GM18861 (cell line): ENCODE measurements at regions not wholly inside any gene's neighbourhood (a gene's known extent, or its start where the extent isn't known, plus 50 kb on each side); places are given as distances from the start of the nearest gene placed in this dataset.

Source experiments
- ATAC-seq: cut with Tn5 transposase; IDR thresholded peaks from one replicate; pipeline ENCODE4 v1.9.1; 2021; ENCODE audit not compliant: unreplicated experiment

DNA sequence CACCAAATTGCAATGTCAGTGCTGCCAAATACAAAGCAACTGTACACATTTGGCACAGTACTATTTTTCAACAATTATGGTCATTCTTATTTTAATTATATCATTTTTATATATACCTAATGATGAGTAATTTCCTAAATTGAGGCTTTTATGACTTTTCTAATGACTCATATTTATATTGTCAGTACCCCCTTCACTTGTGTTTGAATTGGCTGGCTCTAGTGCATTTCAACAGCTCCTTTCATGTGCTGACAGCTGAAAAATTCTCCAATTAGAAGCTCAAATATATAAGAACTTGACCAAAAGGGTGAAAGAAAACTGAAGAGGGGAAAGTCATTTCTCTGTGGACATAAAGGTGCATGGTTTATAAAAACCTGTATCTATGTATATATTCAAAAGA, 263.3 kb downstream of the SLITRK1 start:
- ATAC-seq: no peak

GRCh38 chr13:83613524-83613923, 268.8 kb downstream of the SLITRK1 start:
- no peak for ATAC-seq

GRCh38 chr13:83601539-83601938, 280.7 kb downstream of the SLITRK1 start:
- no peak for ATAC-seq

- no peak for ATAC-seq
These were observed 290.2 kb downstream of the SLITRK1 start for GRCh38 chr13:83592095-83592494.

- no peak for ATAC-seq
These were observed 292.5 kb downstream of the SLITRK1 start for GRCh38 chr13:83589814-83590213.

DNA sequence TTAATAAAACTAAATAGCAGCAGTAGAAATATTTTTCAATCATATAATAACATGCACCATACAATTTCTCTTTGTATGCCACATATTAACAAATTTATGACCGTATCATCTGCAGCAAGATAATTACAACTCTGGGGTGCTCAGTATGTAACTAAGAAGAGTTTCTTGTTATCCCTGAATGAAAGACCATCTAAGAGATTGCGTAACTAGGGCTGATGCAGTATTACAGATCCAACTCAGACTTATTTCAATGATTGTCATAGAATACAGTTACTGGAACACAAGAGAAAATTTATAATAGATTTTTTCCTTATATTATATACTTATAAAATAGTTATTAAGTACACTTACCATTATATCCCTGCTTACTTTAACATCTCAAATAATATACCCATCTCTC, 305.1 kb downstream of the SLITRK1 start:
- ATAC-seq: no peak

DNA sequence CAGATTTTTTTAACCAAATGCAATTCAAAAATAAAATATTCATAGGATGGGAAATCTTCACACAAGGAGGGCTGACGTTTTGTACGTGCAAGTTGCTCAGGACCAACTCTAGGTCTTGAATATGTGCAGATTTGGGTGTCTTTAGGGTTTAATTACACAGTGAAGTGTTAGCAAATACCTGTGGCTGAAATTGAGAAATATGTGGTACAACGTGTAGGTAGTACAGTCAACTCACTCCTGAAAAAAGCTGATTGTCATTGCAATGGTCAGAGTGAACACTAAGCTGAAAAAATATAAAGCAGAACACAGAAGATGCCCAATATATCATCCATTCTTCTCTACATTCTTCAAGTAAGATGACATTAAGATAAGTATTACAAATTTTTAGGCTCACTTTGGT, 314.3 kb downstream of the SLITRK1 start:
- ATAC-seq: no peak

GRCh38 chr13:83563499-83563898, 318.8 kb downstream of the SLITRK1 start:
- ATAC-seq: no peak

DNA sequence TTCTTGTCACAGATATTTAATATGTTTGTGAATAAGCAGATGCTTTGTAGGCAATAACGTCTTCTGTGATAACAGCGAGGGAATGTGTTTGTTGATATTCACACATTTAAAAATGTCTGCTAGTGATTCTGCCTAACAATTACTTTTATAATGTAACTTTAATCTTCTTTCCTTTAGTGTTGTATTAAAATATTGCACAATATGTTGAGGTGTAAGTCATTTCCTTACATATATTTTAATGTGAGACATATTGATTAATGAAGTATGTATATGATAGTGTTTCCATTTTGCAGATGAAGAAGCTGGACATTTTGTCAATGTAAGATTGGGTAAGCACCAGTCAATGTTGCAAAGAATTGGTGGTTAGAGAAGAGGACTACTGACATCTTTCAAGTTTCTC, 324.4 kb downstream of the SLITRK1 start:
- no peak for ATAC-seq

DNA sequence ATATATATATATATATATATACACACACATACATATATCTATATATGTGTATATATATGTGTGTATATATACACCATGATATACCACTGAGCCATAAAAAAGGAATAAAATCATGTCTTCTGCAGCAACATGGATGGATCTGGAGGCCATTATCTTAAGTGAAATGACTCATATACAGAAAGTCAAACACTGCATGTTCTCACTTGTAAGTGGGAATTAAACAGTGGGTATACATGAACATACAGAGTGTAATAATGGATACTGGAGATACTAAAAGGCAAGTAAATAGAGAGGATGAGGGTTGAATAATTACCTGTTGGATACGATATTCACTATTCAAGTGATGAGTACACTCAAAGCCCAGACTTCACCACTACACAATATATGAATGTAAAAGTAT, 332.6 kb downstream of the SLITRK1 start:
- no peak for ATAC-seq

DNA sequence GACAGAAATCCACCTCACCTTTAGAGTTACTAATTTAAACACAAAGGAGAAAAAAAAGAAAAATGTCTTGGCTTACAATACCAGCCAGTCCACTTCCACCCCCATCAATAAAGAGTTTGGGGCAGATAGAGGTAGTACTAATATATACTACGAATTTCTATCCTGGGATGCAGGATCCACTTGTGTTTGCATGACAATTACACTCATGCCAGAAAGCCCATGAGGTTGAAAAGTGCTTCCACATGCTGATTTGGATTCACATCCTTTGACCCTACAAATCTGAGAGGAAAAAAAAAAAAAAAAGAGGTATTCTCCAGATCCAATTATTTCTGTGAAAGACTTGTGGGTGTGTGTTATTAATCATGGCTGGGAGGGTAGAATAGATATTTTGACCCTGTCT, 335.2 kb downstream of the SLITRK1 start:
- ATAC-seq: no peak

GRCh38 chr13:83546476-83546875, 335.8 kb downstream of the SLITRK1 start:
- ATAC-seq: no peak

GRCh38 chr13:83538636-83539035, 343.6 kb downstream of the SLITRK1 start:
- ATAC-seq: no peak

DNA sequence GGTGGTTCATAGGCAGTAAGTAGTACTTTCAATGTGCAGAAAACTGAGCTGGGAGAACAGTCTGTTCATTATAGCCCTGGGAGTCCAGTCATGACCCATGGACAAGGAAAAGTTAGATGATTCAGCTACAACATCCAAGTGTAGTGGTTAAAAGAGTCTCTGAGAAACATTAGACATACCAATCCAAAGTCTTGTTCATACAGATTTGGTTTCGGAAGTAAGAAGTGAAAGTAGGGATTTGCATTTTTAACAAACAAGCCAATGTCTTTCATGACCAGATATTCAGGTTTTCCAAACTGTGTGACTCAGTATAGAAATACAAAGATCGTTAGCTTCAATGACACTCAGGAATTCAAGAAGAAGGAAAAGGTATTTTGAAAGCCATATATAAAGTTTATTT, 345.3 kb downstream of the SLITRK1 start:
- ATAC-seq: no peak

DNA sequence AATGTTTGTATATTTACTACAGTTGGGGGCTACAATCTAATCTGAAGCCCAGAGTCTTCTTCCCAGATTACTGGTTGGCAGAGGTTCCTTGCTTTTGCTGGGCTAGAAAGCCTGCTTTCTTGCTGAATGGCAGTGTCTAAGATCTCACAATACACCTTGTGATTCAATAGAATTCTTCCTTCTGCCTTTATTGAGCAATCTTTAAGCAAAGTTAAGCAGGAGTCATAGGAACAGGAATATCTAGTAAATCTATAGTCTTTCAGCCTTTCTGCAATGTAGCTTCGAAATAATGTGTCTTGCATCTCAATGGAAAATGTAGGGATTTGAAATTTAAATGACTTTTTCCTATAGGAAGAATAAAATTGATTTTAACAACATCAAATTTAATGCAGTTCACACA, 346.1 kb downstream of the SLITRK1 start:
- no peak for ATAC-seq

DNA sequence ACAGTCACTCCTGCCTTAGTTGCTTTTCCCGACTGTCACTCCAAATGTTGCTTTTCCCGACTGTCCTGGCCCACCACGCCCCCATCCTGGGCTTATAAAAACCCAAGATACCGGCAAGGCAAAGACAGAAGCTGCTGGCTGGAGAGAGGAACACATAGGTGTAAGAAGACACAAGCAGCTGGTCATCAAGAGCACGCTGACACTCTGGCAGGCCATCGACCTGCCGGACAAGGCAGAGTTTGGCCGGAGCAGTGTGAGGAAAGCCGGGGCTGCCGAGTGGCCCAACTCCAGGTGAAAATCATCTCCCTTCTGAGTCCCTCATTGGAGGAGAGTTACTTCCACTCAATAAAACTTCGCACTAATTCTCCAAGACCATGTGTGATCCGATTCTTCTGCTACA, 349.5 kb downstream of the SLITRK1 start:
- no peak for ATAC-seq

GRCh38 chr13:83531022-83531421, 351.3 kb downstream of the SLITRK1 start:
- no peak for ATAC-seq

DNA sequence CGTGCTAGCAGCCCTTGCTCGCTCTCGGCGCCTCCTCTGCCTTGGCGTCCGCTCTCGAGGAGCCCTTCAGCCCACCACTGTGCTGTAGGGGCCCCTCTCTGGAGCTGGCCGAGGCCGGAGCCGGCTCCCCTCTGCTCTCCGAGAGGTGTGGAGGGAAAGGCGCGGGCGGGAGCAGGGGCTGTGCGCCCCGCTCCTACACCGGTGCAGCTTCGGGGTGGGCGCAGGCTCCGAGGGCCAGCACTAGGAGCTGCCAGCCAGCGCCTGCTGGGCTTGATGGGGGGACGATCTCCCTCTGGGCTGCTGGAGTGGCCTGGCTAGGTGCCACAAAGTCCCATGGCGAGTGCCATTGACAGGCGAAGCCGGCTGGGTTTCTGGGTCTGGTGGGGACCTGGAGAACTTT, 365.5 kb downstream of the SLITRK1 start:
- no peak for ATAC-seq

- ATAC-seq: no peak
These were observed 366.8 kb downstream of the SLITRK1 start for GRCh38 chr13:83515268-83516015.

DNA sequence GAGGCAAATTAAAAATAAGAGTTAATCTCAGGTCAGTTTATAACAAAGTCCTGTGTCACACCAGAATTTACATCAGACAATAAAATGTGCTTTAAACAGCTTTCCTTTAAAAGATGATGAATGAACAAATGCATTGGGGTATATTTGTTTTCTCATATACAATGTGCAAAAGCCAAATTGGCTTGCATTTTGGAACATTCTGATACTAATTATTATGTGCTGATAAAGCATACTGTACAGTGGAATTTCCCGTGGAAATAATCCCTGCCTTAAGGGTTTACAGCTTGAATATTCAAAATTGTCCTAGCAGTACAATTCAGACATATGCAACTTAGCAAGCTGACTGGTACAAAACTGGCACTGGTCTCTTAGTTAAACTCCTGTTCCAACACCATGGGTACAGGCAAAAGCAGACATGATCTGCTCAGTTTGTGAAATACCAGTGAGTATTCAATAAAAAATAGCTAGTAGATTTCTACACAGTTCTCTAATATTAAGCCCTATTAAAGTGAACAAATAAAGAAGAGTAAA, 373.4 kb downstream of the SLITRK1 start:
- ATAC-seq: no peak

DNA sequence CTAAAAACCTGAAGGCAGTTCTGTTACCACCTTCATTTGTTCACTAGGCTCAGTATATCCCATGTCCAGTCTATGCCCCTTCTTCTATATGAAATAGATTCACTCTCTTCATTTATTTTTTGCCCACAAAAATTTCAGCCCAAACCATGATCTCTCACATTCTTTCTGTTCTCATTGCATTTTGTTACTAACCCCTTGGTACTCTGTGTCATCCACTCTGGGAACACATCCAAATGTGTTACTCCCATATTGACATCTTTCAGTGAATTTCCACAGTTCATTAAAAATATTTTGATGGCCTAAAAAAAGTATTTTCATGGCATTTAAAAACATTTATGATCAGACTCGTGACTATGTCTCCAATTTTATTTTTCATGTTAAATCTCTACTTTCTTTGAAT, 378.9 kb downstream of the SLITRK1 start:
- no peak for ATAC-seq

DNA sequence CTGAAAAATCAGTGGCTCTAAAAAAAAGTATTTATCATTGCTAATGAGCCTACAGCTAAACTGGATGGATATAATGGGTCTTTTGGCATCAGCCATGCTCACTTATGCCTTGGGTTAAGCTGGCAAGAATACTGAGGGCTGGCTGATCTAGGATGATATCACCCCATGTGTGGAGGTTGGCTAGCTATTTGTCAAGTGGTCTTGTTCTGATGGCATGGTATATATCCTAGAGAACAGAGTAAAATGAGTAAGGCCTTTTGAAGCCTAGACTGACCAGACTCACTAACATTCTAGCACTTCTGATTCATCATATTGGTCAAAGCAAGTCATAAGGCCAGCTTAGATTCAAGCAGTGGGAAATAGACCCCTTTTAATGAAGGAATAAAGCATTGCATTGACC, 383.0 kb downstream of the SLITRK1 start:
- no peak for ATAC-seq
